ENCODE measurements at regions not wholly inside any gene's neighbourhood (a gene's known extent, or its start where the extent isn't known, plus 50 kb on each side); places are given as distances from the start of the nearest gene placed in this dataset.

- H3K4me3 ChIP-seq (ENCODE audit: low read length): no peak overlapping the region
- no peaks in the 10 kb centered on the region for H3K9me2 ChIP-seq (replicated peaks; ENCODE audit: control insufficient read depth, low read length)
- H3F3A ChIP-seq (ENCODE audit: control insufficient read depth, insufficient read depth): no peaks in the 10 kb centered on the region
- H3K79me2 ChIP-seq (ENCODE audit: control insufficient read depth, low read length): no peaks in the 10 kb centered on the region
- TF ChIP-seq CTCF (IDR thresholded peaks at IDR 0.05; ENCODE audit: low read depth, low read length, poor library complexity, severe bottlenecking): no peak
- no peak for TF ChIP-seq EZH2phosphoT487 (IDR thresholded peaks at IDR 0.05; ENCODE audit: borderline replicate concordance, low read length)
- H4K20me1 ChIP-seq (ENCODE audit: control insufficient read depth, insufficient read depth, low read depth, low read length): no peaks in the 10 kb centered on the region
- H3K27ac ChIP-seq (ENCODE audit: low read depth, low read length): no peak overlapping the region
- no peaks in the 10 kb centered on the region for H3K9me3 ChIP-seq (ENCODE audit: control insufficient read depth, insufficient read depth, low read length)
- no peaks in the 10 kb centered on the region for H3K36me3 ChIP-seq (ENCODE audit: control insufficient read depth, low read length)
- no peaks in the 10 kb centered on the region for H3K4me1 ChIP-seq (ENCODE audit: control insufficient read depth, low read length)
- no peak overlapping the region for H3K4me2 ChIP-seq (ENCODE audit: low read length)
- H3K27me3 ChIP-seq (ENCODE audit: control insufficient read depth, low read length): peaks cover 4% of the 10 kb centered on the region; the same call in 1 of the 2 replicates
Measured at GRCh38 chr15:66633938-66634250, 68.1 kb upstream of the LCTL start.

- Histone ChIP-seq H3K4me3 (ENCODE audit: low read length) (no peak overlapping the region), H3K9me3 (ENCODE audit: control insufficient read depth, insufficient read depth, low read length) (no peaks in the 10 kb centered on the region), H3K36me3 (ENCODE audit: control insufficient read depth, low read length) (no peaks in the 10 kb centered on the region), H3K27me3 (ENCODE audit: control insufficient read depth, low read length) (0 out of 2 replicates have a peak, but pooled peaks cover 4% of the 10 kb centered on the region), H3F3A (ENCODE audit: control insufficient read depth, insufficient read depth) (no peaks in the 10 kb centered on the region), H3K4me1 (ENCODE audit: control insufficient read depth, low read length) (no peaks in the 10 kb centered on the region), H3K9me2 (replicated peaks; ENCODE audit: control insufficient read depth, low read length) (no peaks in the 10 kb centered on the region), H4K20me1 (ENCODE audit: control insufficient read depth, insufficient read depth, low read depth, low read length) (no peaks in the 10 kb centered on the region), H3K79me2 (ENCODE audit: control insufficient read depth, low read length) (no peaks in the 10 kb centered on the region), H3K27ac (ENCODE audit: low read depth, low read length) (no peak overlapping the region), H3K4me2 (ENCODE audit: low read length) (no peak overlapping the region)
- TF ChIP-seq EZH2phosphoT487 (IDR thresholded peaks at IDR 0.05; ENCODE audit: borderline replicate concordance, low read length): no peak
- TF ChIP-seq CTCF (IDR thresholded peaks at IDR 0.05; ENCODE audit: low read depth, low read length, poor library complexity, severe bottlenecking): no peak
Measured at GRCh38 chr15:66634540-66634939, 67.5 kb upstream of the SMAD6 start.

GRCh38 chr15:66635006-66635405 lies 67.0 kb upstream of the SMAD6 start:
- Histone ChIP-seq H4K20me1 (ENCODE audit: control insufficient read depth, insufficient read depth, low read depth, low read length) (no peaks in the 10 kb centered on the region), H3K36me3 (ENCODE audit: control insufficient read depth, low read length) (no peaks in the 10 kb centered on the region), H3K79me2 (ENCODE audit: control insufficient read depth, low read length) (no peaks in the 10 kb centered on the region), H3K9me2 (replicated peaks; ENCODE audit: control insufficient read depth, low read length) (no peaks in the 10 kb centered on the region), H3K9me3 (ENCODE audit: control insufficient read depth, insufficient read depth, low read length) (no peaks in the 10 kb centered on the region), H3K4me3 (ENCODE audit: low read length) (no peak overlapping the region), H3K4me1 (ENCODE audit: control insufficient read depth, low read length) (no peaks in the 10 kb centered on the region), H3K27me3 (ENCODE audit: control insufficient read depth, low read length) (0 out of 2 replicates have a peak, but pooled peaks cover 4% of the 10 kb centered on the region), H3K27ac (ENCODE audit: low read depth, low read length) (no peak overlapping the region), H3F3A (ENCODE audit: control insufficient read depth, insufficient read depth) (no peaks in the 10 kb centered on the region), H3K4me2 (ENCODE audit: low read length) (no peak overlapping the region)
- TF ChIP-seq EZH2phosphoT487 (IDR thresholded peaks at IDR 0.05; ENCODE audit: borderline replicate concordance, low read length) (no peak), CTCF (IDR thresholded peaks at IDR 0.05; ENCODE audit: low read depth, low read length, poor library complexity, severe bottlenecking) (no peak)

- Histone ChIP-seq H3K79me2 (ENCODE audit: control insufficient read depth, low read length) (no peaks in the 10 kb centered on the region), H3K27me3 (ENCODE audit: control insufficient read depth, low read length) (0 out of 2 replicates have a peak, but pooled peaks cover 4% of the 10 kb centered on the region), H3K4me2 (ENCODE audit: low read length) (no peak overlapping the region)
Measured at GRCh38 chr15:66635817-66636216, 66.2 kb upstream of the SMAD6 start.

More at GRCh38 chr15:66635817-66636216, 66.2 kb upstream of the SMAD6 start:
- no peaks in the 10 kb centered on the region for H4K20me1 ChIP-seq (ENCODE audit: control insufficient read depth, insufficient read depth, low read depth, low read length)
- no peaks in the 10 kb centered on the region for H3K9me2 ChIP-seq (replicated peaks; ENCODE audit: control insufficient read depth, low read length)
- no peaks in the 10 kb centered on the region for H3F3A ChIP-seq (ENCODE audit: control insufficient read depth, insufficient read depth)
- no peak overlapping the region for H3K4me3 ChIP-seq (ENCODE audit: low read length)
- H3K9me3 ChIP-seq (ENCODE audit: control insufficient read depth, insufficient read depth, low read length): no peaks in the 10 kb centered on the region
- H3K4me1 ChIP-seq (ENCODE audit: control insufficient read depth, low read length): no peaks in the 10 kb centered on the region
- no peak overlapping the region for H3K27ac ChIP-seq (ENCODE audit: low read depth, low read length)
- no peak for TF ChIP-seq CTCF (IDR thresholded peaks at IDR 0.05; ENCODE audit: low read depth, low read length, poor library complexity, severe bottlenecking)
- no peak for TF ChIP-seq EZH2phosphoT487 (IDR thresholded peaks at IDR 0.05; ENCODE audit: borderline replicate concordance, low read length)
- H3K36me3 ChIP-seq (ENCODE audit: control insufficient read depth, low read length): no peaks in the 10 kb centered on the region
